HG03196 (cell line): ENCODE measurements at regions not wholly inside any gene's neighbourhood (a gene's known extent, or its start where the extent isn't known, plus 50 kb on each side); places are given as distances from the start of the nearest gene placed in this dataset.
A peak's percentile ranks its signal among the peaks of the same experiment; 100 is the strongest.
"Not testable (repeated sequence)": the region's sequence is repeated elsewhere in the genome, so short reads cannot be mapped to it uniquely, and the experiment has no call there.

Source experiments
- ATAC-seq: cut with Tn5 transposase; IDR thresholded peaks from one replicate; pipeline ENCODE4 v1.9.1; 2021; ENCODE audit not compliant: unreplicated experiment

DNA sequence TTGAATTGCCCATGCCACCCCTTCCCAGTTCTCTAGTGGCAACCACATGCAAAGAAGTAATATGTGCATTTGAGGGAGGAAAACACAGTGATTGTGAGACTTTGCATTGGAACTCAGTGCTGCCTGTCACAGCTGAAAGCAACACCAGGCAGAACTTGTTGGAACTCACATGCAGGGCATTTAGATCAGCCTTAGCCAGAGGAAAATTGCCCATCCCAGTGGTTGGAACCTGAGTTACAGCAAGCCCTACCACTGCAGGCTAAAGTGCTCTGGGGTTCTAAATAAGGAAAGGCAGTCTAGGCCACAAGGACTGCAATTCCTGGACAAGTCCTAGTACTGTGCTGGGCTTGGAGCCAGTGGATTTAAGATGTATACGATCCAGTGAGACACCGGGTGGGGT lies 245.3 kb upstream of the UFL1 start:
- ATAC-seq, result no peak

DNA sequence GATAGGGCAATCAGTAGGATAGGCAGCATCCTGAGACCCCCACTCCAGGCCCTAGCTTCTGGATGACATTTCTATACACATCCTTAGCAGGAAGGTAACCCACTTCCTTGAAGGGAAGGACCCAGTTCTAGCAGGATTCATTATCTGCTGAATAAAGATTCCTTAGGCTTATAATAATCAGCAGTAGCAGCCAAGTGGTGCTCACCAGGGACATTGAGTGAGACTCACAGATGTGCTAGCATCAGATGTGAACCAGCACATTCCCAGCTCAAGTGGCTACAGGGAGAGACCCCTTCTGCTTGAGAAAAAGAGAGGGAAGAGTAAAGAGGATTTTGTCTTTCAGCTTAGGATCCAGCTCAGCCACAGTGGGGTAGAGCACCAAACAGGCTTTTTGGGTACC lies 244.8 kb upstream of the UFL1 start:
- ATAC-seq, result no peak

DNA sequence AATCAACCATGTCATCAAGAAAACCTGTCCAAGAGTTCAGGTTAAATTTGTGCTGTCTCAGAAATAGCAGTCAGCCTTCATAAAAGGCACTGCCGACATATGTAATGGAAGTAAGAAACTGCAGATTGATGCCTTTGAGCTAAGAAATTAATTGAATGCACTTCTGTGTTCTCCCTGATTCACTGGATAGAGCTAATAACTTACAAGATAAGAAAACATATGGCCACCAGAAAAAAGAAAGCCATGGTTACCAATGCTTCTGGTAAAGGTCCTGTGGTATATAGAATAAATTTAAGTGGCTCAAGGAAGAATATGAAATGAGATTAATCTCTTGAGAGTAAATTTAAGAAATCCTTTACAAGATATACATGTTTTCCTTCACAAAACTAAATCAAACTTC lies 242.5 kb upstream of the UFL1 start:
- ATAC-seq, result no peak

DNA sequence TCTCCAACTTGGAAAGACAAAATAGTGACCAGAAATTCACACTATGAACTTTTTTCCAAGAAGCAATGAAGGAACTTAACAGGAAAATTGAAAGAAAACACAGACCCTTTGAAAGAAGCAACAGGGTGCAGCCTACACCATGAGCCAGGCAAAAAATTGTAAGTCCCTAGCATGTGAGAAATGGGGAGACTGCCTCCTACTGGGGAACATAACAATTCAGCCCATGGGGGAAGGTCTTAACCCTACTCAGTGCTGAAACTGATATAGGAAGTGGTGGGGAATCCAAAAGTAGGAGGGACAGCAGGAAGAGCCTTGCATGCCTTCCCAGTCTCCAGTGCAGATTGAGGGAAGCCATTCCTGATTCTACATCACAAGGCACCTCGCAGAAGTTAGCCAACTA lies 235.1 kb upstream of the UFL1 start:
- ATAC-seq, result no peak

GRCh38 chr6:96299525-96299924 lies 222.1 kb upstream of the UFL1 start:
- no peak for ATAC-seq

- no peak for ATAC-seq
Measured at GRCh38 chr6:96301023-96301422, 220.6 kb upstream of the UFL1 start.

DNA sequence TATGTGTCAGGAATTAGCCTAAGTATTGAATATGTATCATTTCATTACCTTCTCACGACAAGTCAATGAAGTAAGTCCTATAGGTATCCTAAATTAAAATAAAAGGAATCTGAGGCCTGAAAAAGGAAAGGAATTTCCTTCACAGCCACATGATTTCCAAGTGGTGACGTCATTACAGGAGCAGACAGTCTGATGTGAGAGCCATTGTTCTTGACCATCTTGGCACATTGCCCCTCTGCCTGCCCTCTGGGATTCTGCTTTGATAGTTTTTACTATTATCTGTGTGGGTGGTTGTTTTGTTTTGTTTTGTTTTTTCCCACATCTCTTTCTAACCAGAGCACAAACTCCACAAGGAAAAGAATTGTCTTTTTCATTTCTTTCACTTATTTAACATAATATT lies 219.8 kb upstream of the UFL1 start:
- ATAC-seq, result no peak

- no peak for ATAC-seq
Measured at GRCh38 chr6:96302991-96303390, 218.6 kb upstream of the UFL1 start.

GRCh38 chr6:96304997-96305396 lies 216.6 kb upstream of the UFL1 start:
- peak; percentile 96 for ATAC-seq

- no peak for ATAC-seq
Measured at GRCh38 chr6:96330884-96331283, 190.7 kb upstream of the UFL1 start.

DNA sequence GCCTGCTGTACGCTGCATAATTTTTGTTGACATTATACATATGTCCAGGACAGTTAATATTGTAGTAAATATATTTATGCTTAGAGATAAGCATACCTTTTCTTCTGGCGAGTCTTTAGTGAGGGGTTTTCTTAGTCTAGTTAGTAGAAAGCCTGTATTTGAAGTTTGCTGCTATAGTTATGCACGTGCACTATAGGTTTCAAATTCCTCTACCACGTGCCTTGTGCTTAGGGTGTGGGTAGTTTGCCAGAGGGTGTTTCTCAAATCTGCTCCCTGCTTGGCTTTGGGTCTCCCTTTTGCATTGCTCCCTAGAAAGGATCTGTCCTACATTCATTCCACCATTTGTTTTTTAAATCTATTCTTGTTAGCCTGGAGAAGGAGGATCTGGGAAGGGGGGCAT lies 181.4 kb upstream of the UFL1 start:
- no peak for ATAC-seq

DNA sequence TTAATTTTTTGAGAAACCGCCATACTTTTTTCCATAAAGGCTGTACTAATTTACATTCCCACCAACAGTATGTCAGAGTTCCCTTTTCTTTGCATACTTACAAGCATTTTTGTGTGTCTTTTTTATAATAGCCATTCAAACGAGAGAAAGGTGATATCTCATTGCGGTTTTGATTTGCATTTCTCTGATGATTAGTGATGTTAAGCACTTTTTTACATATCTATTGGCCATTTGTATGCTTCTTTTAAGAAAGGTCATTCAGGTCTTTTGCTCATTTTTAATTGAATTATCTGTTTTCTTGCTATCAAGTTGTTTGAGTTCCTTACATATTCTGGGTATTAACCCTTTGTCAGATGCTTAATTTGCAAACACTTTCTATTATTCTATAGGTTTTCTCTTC lies 176.1 kb upstream of the UFL1 start:
- ATAC-seq, result no peak

GRCh38 chr6:96381246-96381645 lies 140.4 kb upstream of the UFL1 start:
- no peak for ATAC-seq

GRCh38 chr6:96391776-96392360 lies 129.7 kb upstream of the UFL1 start:
- no peak for ATAC-seq

DNA sequence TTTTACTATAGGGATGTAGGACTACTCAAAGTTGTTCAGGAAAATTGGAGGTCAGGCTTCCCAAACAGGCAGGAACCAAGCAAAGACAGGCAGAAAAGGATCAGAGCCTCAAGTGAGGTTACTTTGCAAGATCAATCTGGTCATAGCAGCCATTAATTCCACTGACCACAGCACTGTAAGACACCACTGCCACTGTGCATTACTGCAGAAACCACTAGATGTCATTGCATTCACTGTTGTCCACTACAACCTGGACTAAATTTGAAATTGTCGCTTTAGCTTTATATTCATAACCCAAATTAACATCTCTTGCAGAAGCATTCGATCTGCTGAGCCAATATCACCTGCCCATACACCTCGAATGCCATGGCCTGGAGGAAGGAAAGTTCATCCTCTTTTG lies 126.9 kb upstream of the UFL1 start:
- ATAC-seq, result no peak

GRCh38 chr6:96410467-96410866 lies 111.1 kb upstream of the UFL1 start:
- no peak for ATAC-seq

- ATAC-seq, result no peak
Measured at GRCh38 chr6:96420294-96420693, 101.3 kb upstream of the UFL1 start.

GRCh38 chr6:96433950-96434349 lies 87.7 kb upstream of the UFL1 start:
- ATAC-seq, result no peak

DNA sequence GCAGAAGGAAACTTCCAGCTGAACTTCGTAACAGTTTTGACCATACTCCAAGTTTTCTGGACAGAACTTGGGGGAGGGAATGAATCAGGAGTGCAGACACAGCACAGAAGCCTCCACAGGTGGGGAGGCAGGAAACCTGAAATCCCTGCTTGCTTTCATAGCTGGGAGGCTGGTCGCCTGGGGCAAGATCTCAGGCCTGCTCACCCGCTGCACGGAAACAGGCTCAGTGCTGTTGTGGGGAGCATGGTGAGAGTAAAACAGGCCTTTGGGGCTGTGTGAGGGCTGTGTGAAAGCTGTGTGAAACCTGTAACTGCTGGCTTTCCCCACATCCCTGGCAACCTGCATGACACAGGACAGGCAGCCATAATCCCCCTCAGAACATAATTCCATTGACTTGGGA lies 85.2 kb upstream of the UFL1 start:
- ATAC-seq, result no peak

- not testable (repeated sequence) for ATAC-seq
Measured at GRCh38 chr6:96437228-96437627, 84.4 kb upstream of the UFL1 start.

DNA sequence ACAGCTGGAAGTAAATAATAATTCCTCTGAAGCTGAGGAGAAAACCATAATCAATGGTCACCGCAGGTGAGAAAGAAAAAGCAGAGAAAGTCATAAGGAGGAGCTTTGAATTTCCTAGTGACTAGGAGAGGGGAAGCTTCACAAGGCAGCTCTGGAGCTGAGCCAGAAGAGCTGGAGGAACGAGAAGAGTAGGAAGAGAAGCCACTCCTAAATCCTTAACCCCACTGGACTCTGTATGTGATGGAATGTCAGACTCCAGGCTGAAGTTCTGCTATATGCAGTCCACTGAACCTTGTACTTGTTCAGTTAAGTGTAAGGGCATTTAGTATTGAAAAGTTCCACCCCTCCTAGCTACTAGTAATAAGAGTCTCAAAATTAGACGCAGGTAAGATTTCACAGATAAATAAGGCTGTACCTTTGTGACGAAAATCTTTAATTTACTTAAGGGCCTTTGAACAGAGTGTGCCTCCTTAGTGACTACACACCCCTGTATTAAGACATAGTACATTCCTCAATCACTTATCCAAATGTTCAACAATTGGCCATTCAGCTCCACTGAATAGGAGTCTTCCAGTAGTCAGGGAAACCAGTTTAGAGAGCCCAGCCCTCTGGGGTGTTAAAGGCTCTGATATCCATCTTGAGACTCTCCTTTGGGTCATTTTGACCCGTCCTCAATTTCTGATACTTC lies 71.4 kb upstream of the UFL1 start:
- no peak for ATAC-seq

- no peak for ATAC-seq
Measured at GRCh38 chr6:96450770-96451130, 70.9 kb upstream of the UFL1 start.

GRCh38 chr6:96458771-96459170 lies 62.8 kb upstream of the UFL1 start:
- ATAC-seq, result no peak
